ENCODE measurements at regions not wholly inside any gene's neighbourhood (a gene's known extent, or its start where the extent isn't known, plus 50 kb on each side); places are given as distances from the start of the nearest gene placed in this dataset.

DNA sequence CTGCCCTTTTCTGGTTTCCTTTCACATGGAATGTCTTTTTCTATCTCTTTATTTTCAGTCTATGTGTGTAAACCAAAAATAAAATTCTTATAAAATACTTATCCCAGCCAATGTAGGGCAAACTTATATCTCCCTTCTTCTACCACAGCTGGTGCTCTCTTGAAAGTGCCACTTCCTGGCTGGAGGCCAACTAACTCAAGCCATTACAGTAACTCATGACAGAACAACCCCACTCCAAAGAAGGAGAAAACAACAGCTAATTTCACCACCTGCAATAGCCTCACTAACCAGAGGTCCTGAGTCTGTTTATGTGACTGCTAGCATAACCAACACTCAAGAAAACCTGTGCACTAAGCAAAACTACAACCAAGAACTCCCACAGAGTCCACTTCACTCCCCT is 74.9 kb upstream of the DBX1 start:
- TF ChIP-seq NR2C2 (CRISPR knock-in tag; IDR thresholded peaks at IDR 0.05) (no peak), ZNF416 (CRISPR knock-in tag; IDR thresholded peaks at IDR 0.05) (no peak), TP53 (CRISPR knock-in tag; IDR thresholded peaks at IDR 0.05) (no peak), IRF2 (CRISPR knock-in tag; IDR thresholded peaks at IDR 0.05; ENCODE audit: borderline replicate concordance, low read depth) (no peak)
- TF ChIP-seq, protein P1, sequence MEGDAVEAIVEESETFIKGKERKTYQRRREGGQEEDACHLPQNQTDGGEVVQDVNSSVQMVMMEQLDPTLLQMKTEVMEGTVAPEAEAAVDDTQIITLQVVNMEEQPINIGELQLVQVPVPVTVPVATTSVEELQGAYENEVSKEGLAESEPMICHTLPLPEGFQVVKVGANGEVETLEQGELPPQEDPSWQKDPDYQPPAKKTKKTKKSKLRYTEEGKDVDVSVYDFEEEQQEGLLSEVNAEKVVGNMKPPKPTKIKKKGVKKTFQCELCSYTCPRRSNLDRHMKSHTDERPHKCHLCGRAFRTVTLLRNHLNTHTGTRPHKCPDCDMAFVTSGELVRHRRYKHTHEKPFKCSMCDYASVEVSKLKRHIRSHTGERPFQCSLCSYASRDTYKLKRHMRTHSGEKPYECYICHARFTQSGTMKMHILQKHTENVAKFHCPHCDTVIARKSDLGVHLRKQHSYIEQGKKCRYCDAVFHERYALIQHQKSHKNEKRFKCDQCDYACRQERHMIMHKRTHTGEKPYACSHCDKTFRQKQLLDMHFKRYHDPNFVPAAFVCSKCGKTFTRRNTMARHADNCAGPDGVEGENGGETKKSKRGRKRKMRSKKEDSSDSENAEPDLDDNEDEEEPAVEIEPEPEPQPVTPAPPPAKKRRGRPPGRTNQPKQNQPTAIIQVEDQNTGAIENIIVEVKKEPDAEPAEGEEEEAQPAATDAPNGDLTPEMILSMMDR (IDR thresholded peaks at IDR 0.05) = no peak
- TF ChIP-seq, protein P2, sequence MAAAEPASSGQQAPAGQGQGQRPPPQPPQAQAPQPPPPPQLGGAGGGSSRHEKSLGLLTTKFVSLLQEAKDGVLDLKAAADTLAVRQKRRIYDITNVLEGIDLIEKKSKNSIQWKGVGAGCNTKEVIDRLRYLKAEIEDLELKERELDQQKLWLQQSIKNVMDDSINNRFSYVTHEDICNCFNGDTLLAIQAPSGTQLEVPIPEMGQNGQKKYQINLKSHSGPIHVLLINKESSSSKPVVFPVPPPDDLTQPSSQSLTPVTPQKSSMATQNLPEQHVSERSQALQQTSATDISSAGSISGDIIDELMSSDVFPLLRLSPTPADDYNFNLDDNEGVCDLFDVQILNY (CRISPR knock-in tag; IDR thresholded peaks at IDR 0.05) = no peak

Data from WTC11 (cell line).